ENCODE measurements at regions not wholly inside any gene's neighbourhood (a gene's known extent, or its start where the extent isn't known, plus 50 kb on each side); places are given as distances from the start of the nearest gene placed in this dataset.

- TF ChIP-seq, protein P1, sequence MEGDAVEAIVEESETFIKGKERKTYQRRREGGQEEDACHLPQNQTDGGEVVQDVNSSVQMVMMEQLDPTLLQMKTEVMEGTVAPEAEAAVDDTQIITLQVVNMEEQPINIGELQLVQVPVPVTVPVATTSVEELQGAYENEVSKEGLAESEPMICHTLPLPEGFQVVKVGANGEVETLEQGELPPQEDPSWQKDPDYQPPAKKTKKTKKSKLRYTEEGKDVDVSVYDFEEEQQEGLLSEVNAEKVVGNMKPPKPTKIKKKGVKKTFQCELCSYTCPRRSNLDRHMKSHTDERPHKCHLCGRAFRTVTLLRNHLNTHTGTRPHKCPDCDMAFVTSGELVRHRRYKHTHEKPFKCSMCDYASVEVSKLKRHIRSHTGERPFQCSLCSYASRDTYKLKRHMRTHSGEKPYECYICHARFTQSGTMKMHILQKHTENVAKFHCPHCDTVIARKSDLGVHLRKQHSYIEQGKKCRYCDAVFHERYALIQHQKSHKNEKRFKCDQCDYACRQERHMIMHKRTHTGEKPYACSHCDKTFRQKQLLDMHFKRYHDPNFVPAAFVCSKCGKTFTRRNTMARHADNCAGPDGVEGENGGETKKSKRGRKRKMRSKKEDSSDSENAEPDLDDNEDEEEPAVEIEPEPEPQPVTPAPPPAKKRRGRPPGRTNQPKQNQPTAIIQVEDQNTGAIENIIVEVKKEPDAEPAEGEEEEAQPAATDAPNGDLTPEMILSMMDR (conservative IDR thresholded peaks at IDR 0.05), result no peak
- TF ChIP-seq EZH2 (IDR thresholded peaks at IDR 0.05; ENCODE audit: low read depth), result no peak
These were observed 362.1 kb downstream of the GALC start for GRCh38 chr14:87630846-87631245.

Data from PC-9 (cell line).